ENCODE measurements at regions not wholly inside any gene's neighbourhood (a gene's known extent, or its start where the extent isn't known, plus 50 kb on each side); places are given as distances from the start of the nearest gene placed in this dataset.
"Not testable (repeated sequence)": the region's sequence is repeated elsewhere in the genome, so short reads cannot be mapped to it uniquely, and the experiment has no call there.

DNA sequence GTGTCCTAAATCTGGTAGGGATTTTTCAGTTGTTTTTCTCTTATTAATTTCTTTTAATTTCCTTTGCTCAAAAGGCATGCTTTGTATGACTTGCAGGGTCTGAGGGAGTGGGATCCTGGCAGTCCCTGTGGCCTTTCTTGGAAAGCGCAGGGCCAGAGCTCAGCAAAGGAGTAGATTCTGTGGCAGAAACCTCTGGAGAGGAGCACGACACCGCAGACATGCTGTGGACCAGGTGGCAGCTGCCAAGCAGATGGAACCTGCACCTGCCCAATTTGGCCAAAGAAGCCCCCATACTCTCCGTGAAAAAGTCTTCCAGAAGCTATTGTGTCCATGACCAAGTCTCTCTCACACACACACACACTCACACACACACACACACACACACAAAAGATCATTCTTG lies 78.9 kb upstream of the FGF3 start:
- H3K9me3 ChIP-seq (replicated peaks; ENCODE audit: low read length), result no peaks in the 10 kb centered on the region
- no peak overlapping the region for H3K4me3 ChIP-seq (ENCODE audit: low read length)
- H3K27me3 ChIP-seq (ENCODE audit: control insufficient read depth, insufficient read depth, low read length), result peaks cover 52% of the 10 kb centered on the region
- H3K36me3 ChIP-seq (ENCODE audit: insufficient read depth, low read length), result no peaks in the 10 kb centered on the region
- no peak overlapping the region for H3K9ac ChIP-seq (ENCODE audit: low read depth, low read length)
- H3K4me1 ChIP-seq (ENCODE audit: control insufficient read depth, insufficient read depth, low read length), result peaks cover 3% of the 10 kb centered on the region
- no peak overlapping the region for H3K4me2 ChIP-seq (ENCODE audit: low read length)

DNA sequence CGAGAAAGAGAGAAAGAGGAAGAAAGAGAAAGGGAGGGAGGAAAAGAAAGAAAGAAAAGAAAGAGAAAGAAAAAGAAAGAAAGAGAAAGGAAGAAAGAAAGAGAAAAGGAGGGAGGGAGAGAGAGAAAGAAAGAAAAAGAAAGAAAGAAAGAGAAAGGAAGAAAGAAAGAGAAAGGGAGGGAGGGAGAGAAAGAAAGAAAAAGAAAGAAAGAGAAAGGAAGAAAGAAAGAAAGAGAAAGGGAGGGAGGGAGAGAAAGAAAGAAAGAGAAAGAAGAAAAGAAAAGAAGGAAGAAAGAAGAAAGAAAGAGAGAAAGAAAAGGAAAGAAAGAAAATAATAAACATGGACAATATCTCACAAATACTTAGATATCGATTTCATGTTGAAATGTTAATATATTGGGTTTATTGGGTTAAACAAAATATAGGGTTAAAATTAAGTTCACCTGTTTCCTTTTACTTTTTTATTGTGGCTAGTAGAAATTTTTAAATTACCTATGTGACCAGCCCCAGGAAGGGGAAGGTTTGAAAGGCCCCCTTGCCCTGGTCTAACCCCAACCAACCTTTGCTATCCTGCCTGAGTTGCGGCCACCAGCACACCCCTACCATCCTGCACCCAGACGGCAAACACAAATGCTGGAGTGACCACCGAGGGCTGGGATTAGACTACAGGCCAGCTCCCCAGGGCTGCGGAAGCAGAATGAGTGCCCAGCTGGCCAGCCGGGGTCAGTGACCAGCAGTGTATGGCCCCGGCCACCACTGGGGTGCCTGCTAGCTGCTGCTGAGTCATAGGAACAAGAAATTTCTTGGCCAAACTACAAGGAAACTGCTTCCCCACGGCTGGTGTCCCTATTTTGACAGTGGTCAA lies 81.0 kb upstream of the FGF3 start:
- Histone ChIP-seq H3K36me3 (ENCODE audit: insufficient read depth, low read length) (no peaks in the 10 kb centered on the region), H3K4me1 (ENCODE audit: control insufficient read depth, insufficient read depth, low read length) (peaks cover 3% of the 10 kb centered on the region), H3K4me3 (ENCODE audit: low read length) (no peak overlapping the region), H3K9me3 (replicated peaks; ENCODE audit: low read length) (no peaks in the 10 kb centered on the region), H3K4me2 (ENCODE audit: low read length) (no peak overlapping the region), H3K27me3 (ENCODE audit: control insufficient read depth, insufficient read depth, low read length) (peaks cover 36% of the 10 kb centered on the region), H3K9ac (ENCODE audit: low read depth, low read length) (no peak overlapping the region)

- H3K36me3 ChIP-seq (ENCODE audit: insufficient read depth, low read length); H3K9ac ChIP-seq (ENCODE audit: low read depth, low read length); H3K4me1 ChIP-seq (ENCODE audit: control insufficient read depth, insufficient read depth, low read length); H3K4me3 ChIP-seq (ENCODE audit: low read length); H3K4me2 ChIP-seq (ENCODE audit: low read length); H3K9me3 ChIP-seq (replicated peaks; ENCODE audit: low read length): not testable (repeated sequence)
- peaks cover 38% of the 10 kb centered on the region for H3K27me3 ChIP-seq (ENCODE audit: control insufficient read depth, insufficient read depth, low read length)
These were observed 81.6 kb upstream of the FGF3 start for GRCh38 chr11:69900822-69901302.

DNA sequence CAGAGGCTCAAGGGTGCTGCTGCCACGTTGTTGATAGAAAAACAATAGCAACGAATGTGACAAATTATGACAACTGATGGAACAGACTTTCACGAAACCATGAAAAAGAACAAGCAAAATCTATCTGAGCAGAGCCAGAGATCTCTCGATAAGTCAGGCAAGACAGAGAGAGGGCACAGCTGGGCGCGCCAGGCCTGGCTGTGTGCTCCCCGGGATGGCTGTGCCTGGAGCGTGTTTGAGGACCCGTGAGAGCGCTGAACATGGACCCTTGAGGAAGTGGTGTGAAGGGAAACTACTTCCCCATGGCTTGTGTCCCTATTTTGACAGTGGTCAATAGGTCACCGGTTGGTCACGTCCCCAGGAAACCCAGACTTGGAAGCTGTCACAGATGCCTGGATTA lies 83.1 kb upstream of the FGF3 start:
- no peak overlapping the region for H3K4me2 ChIP-seq (ENCODE audit: low read length)
- no peak overlapping the region for H3K9ac ChIP-seq (ENCODE audit: low read depth, low read length)
- H3K4me1 ChIP-seq (ENCODE audit: control insufficient read depth, insufficient read depth, low read length), result peaks cover 3% of the 10 kb centered on the region
- no peak overlapping the region for H3K4me3 ChIP-seq (ENCODE audit: low read length)
- H3K9me3 ChIP-seq (replicated peaks; ENCODE audit: low read length), result no peaks in the 10 kb centered on the region
- H3K27me3 ChIP-seq (ENCODE audit: control insufficient read depth, insufficient read depth, low read length), result peaks cover 37% of the 10 kb centered on the region
- H3K36me3 ChIP-seq (ENCODE audit: insufficient read depth, low read length), result no peaks in the 10 kb centered on the region

DNA sequence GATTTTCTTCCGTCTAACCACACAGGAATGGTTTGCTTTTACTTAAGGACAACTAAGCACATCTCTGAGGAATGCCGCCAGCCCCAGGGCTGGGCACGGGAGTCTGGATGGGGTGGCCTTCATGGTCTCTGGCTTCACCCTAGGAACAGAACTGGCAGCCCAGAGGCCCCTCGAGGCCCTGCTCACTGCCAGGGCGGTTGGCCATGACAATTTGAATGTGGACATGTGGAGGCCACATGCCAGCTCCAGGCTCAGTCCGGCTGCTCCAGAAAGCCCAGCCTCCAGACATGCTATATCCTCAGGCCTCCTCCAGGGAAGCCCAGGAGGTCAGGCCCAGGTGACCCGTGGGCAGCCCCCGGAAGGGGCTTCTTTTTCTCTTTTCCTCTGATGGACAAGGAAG lies 84.0 kb upstream of the FGF3 start:
- Histone ChIP-seq H3K27me3 (ENCODE audit: control insufficient read depth, insufficient read depth, low read length) (peaks cover 38% of the 10 kb centered on the region), H3K9me3 (replicated peaks; ENCODE audit: low read length) (no peaks in the 10 kb centered on the region), H3K4me2 (ENCODE audit: low read length) (no peak overlapping the region), H3K36me3 (ENCODE audit: insufficient read depth, low read length) (no peaks in the 10 kb centered on the region), H3K4me1 (ENCODE audit: control insufficient read depth, insufficient read depth, low read length) (peaks cover 3% of the 10 kb centered on the region), H3K4me3 (ENCODE audit: low read length) (no peak overlapping the region), H3K9ac (ENCODE audit: low read depth, low read length) (no peak overlapping the region)

- H3K27me3 ChIP-seq (ENCODE audit: control insufficient read depth, insufficient read depth, low read length), result peaks cover 45% of the 10 kb centered on the region
- no peak overlapping the region for H3K4me3 ChIP-seq (ENCODE audit: low read length)
- no peak overlapping the region for H3K4me2 ChIP-seq (ENCODE audit: low read length)
- H3K4me1 ChIP-seq (ENCODE audit: control insufficient read depth, insufficient read depth, low read length), result peaks cover 3% of the 10 kb centered on the region
- no peak overlapping the region for H3K9ac ChIP-seq (ENCODE audit: low read depth, low read length)
- H3K9me3 ChIP-seq (replicated peaks; ENCODE audit: low read length), result no peaks in the 10 kb centered on the region
- H3K36me3 ChIP-seq (ENCODE audit: insufficient read depth, low read length), result no peaks in the 10 kb centered on the region
These were observed 85.2 kb upstream of the FGF3 start for GRCh38 chr11:69904161-69904973.

- Histone ChIP-seq H3K4me1 (ENCODE audit: control insufficient read depth, insufficient read depth, low read length) (peaks cover 3% of the 10 kb centered on the region), H3K27me3 (ENCODE audit: control insufficient read depth, insufficient read depth, low read length) (peaks cover 50% of the 10 kb centered on the region)
These were observed 85.8 kb upstream of the FGF3 start for GRCh38 chr11:69904974-69905535.

DNA sequence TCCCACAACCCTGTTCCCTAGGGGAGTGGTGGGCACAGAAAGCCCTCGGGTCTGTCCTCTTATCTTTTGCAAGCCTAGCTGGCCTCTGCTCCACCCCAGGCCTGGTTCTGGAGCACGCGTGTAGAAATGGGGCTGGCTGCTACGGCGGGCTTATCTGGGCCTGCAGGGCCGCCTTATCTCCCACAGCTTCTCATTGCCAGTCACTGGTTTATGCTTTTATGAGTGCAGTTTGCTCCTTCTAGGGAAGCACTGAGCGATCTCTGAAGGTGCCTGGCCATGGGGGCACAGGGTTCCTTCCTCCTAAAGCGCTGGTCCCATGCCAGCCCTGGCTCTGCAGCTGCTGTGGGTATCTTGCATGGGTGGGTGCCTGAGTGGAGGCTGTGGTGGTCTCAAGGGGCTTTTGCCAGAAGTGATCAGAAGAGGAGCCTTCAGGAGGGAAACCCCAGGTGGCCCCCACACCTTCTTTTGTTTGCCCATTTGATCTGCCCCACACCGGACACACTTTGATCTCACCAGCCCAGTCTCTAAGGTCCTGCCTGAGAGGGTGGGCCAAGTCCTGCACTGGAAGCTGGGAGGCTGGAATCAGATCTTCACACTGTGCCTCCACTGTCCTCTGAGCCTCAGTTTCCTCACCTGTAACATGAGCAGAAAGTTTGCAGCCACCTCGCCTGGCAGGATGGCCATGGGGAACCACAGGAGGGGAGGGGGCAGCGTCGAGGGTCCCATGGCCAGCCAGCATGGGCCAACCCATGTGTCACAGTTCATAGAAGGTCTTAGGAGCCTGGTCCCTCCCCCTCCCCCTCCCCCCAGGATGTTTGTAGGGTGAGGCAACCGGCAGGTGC lies 86.6 kb upstream of the FGF3 start:
- Histone ChIP-seq H3K4me1 (ENCODE audit: control insufficient read depth, insufficient read depth, low read length) (no peaks in the 10 kb centered on the region), H3K4me3 (ENCODE audit: low read length) (no peak overlapping the region), H3K4me2 (ENCODE audit: low read length) (no peak overlapping the region), H3K36me3 (ENCODE audit: insufficient read depth, low read length) (no peaks in the 10 kb centered on the region), H3K9me3 (replicated peaks; ENCODE audit: low read length) (no peaks in the 10 kb centered on the region), H3K27me3 (ENCODE audit: control insufficient read depth, insufficient read depth, low read length) (peaks cover 54% of the 10 kb centered on the region), H3K9ac (ENCODE audit: low read depth, low read length) (no peak overlapping the region)

More at GRCh38 chr11:69904974-69905535, 85.8 kb upstream of the FGF3 start:
- H3K9ac ChIP-seq (ENCODE audit: low read depth, low read length), result no peak overlapping the region
- H3K4me2 ChIP-seq (ENCODE audit: low read length), result no peak overlapping the region
- no peaks in the 10 kb centered on the region for H3K36me3 ChIP-seq (ENCODE audit: insufficient read depth, low read length)
- no peaks in the 10 kb centered on the region for H3K9me3 ChIP-seq (replicated peaks; ENCODE audit: low read length)
- no peak overlapping the region for H3K4me3 ChIP-seq (ENCODE audit: low read length)

- no peak overlapping the region for H3K4me3 ChIP-seq (ENCODE audit: low read length)
- H3K36me3 ChIP-seq (ENCODE audit: insufficient read depth, low read length), result no peaks in the 10 kb centered on the region
- no peak overlapping the region for H3K4me2 ChIP-seq (ENCODE audit: low read length)
- H3K9ac ChIP-seq (ENCODE audit: low read depth, low read length), result no peak overlapping the region
- no peaks in the 10 kb centered on the region for H3K9me3 ChIP-seq (replicated peaks; ENCODE audit: low read length)
- peaks cover 58% of the 10 kb centered on the region for H3K27me3 ChIP-seq (ENCODE audit: control insufficient read depth, insufficient read depth, low read length)
- no peaks in the 10 kb centered on the region for H3K4me1 ChIP-seq (ENCODE audit: control insufficient read depth, insufficient read depth, low read length)
These were observed 87.3 kb upstream of the FGF3 start for GRCh38 chr11:69906453-69906907.

DNA sequence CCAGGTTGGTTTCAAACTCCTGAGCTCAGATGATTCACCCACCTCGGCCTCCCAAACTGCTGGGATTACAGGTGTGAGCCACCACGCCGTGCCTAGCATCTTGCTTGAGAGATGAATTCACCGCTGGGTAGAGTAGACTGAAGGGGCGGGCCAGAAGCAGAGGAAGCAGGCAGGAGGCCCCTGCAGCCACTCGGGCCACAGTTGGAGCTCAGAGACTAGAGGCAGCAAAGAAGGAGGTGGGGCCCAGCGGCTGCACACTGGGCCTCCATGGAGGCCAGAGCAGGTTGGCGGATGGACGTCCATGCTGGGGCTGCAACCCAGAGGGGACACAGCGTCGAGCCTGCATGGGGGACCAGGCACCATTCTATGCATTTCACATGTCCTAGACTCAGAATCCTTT lies 88.4 kb upstream of the FGF3 start:
- Histone ChIP-seq H3K4me1 (ENCODE audit: control insufficient read depth, insufficient read depth, low read length) (no peaks in the 10 kb centered on the region), H3K9me3 (replicated peaks; ENCODE audit: low read length) (no peaks in the 10 kb centered on the region), H3K36me3 (ENCODE audit: insufficient read depth, low read length) (no peaks in the 10 kb centered on the region), H3K4me2 (ENCODE audit: low read length) (no peak overlapping the region), H3K9ac (ENCODE audit: low read depth, low read length) (no peak overlapping the region), H3K4me3 (ENCODE audit: low read length) (no peak overlapping the region), H3K27me3 (ENCODE audit: control insufficient read depth, insufficient read depth, low read length) (peaks cover 58% of the 10 kb centered on the region)

All from skeletal muscle satellite cell (primary cell).